K562 (cell line): ENCODE measurements at regions not wholly inside any gene's neighbourhood (a gene's known extent, or its start where the extent isn't known, plus 50 kb on each side); places are given as distances from the start of the nearest gene placed in this dataset.

Experiments
- BCOR ChIP-seq: fragments of 450-650 bp; IDR thresholded peaks from 2 replicates; pipeline ENCODE4 v1.6.1; 2016
- CBFB ChIP-seq: sonication (generic); formaldehyde crosslinking; IDR thresholded peaks from 2 replicates; pipeline ENCODE4 v1.4.0; 2020; ENCODE audit warnings: mild to moderate bottlenecking, missing genetic modification reagents
- CBX8 ChIP-seq: fragments of 200-600 bp; sonication (generic); IDR thresholded peaks from 2 replicates; pipeline ENCODE4 v1.6.1; 2012; ENCODE audit warnings: borderline replicate concordance, mixed run types, low read depth, mild to moderate bottlenecking, moderate library complexity, mixed read lengths, low read length, control low read depth, inconsistent platforms; ENCODE audit not compliant: poor library complexity, severe bottlenecking; ENCODE audit errors: extremely low read depth
- CREM ChIP-seq: IDR thresholded peaks from 2 replicates; pipeline ENCODE4 v1.6.1; 2014; ENCODE audit warnings: antibody characterized with exemption, low read depth
- DDX20 ChIP-seq: fragments of 450-650 bp; IDR thresholded peaks from 2 replicates; pipeline ENCODE4 v1.6.1; 2016; ENCODE audit warnings: missing genetic modification characterization, low read depth, mild to moderate bottlenecking, missing compliant biosample characterization, moderate library complexity
- EGR1 ChIP-seq: fragments of 450-650 bp; conservative IDR thresholded peaks from 2 replicates; pipeline ENCODE4 v1.6.1; 2017; ENCODE audit warnings: mild to moderate bottlenecking
- EHMT2 ChIP-seq: fragments of 450-650 bp; IDR thresholded peaks from 2 replicates; pipeline ENCODE4 v1.6.1; 2018; ENCODE audit warnings: antibody characterized with exemption
- ELF2 ChIP-seq: fragments of 250-450 bp; sonication (Bioruptor Pico); IDR thresholded peaks from 2 replicates; pipeline ENCODE4 v1.5.0; 2021; ENCODE audit warnings: mild to moderate bottlenecking
- EP300 ChIP-seq: IDR thresholded peaks from 2 replicates; pipeline ENCODE4 v1.6.1; 2012; ENCODE audit warnings: low read length, improper control_type of control experiment
- EP400 ChIP-seq: fragments of 450-650 bp; IDR thresholded peaks from 2 replicates; pipeline ENCODE4 v1.6.1; 2017; ENCODE audit warnings: antibody characterized with exemption, mild to moderate bottlenecking, moderate library complexity
- FOSL1 ChIP-seq: fragments of 200-800 bp; sonication (Bioruptor generic); conservative IDR thresholded peaks from 2 replicates; pipeline ENCODE4 v1.6.1; 2016; ENCODE audit warnings: missing genetic modification characterization, missing compliant biosample characterization
- HMG20A ChIP-seq: fragments of 450-650 bp; formaldehyde crosslinking; conservative IDR thresholded peaks from 2 replicates; pipeline ENCODE4 v1.4.0; 2020; ENCODE audit warnings: mild to moderate bottlenecking, mixed read lengths
- IRF1 ChIP-seq: sonication (generic); formaldehyde crosslinking; IDR thresholded peaks from 2 replicates; pipeline ENCODE4 v1.8.0; 2022; ENCODE audit warnings: missing genetic modification reagents, mild to moderate bottlenecking, borderline replicate concordance
- MBD2 ChIP-seq: sonication (generic); IDR thresholded peaks from 2 replicates; pipeline ENCODE4 v1.6.1; 2016; ENCODE audit warnings: low read depth, borderline replicate concordance
- MEIS2 ChIP-seq: fragments of 450-650 bp; IDR thresholded peaks from 2 replicates; pipeline ENCODE4 v1.6.1; 2014; ENCODE audit warnings: mild to moderate bottlenecking; ENCODE audit not compliant: partially characterized antibody
- OTX1 ChIP-seq: fragments of 450-650 bp; formaldehyde crosslinking; IDR thresholded peaks from 2 replicates; pipeline ENCODE4 v1.4.0; 2022; ENCODE audit warnings: mild to moderate bottlenecking
- PURB ChIP-seq: sonication (generic); formaldehyde crosslinking; IDR thresholded peaks from 2 replicates; pipeline ENCODE4 v1.9.0; 2021; ENCODE audit warnings: low read depth, mild to moderate bottlenecking, missing genetic modification reagents
- RUNX1 ChIP-seq: sonication (generic); IDR thresholded peaks from 2 replicates; pipeline ENCODE4 v1.6.1; 2016; ENCODE audit warnings: antibody characterized with exemption, low read depth
- SIRT6 ChIP-seq: IDR thresholded peaks from one replicate; pipeline ENCODE4 v1.6.1; 2012; ENCODE audit warnings: low read depth, mild to moderate bottlenecking, control low read depth, inconsistent platforms, low read length, moderate library complexity
- SIX5 ChIP-seq, 2 experiments: IDR thresholded peaks; 2 replicates each; pipeline ENCODE4 v1.6.1; 2011; ENCODE audit warnings: low read length in 2 of 2, borderline replicate concordance in 1 of 2, low read depth in 1 of 2, mild to moderate bottlenecking in 1 of 2, moderate library complexity in 1 of 2; ENCODE audit not compliant: insufficient read depth in 1 of 2
- TBL1XR1 ChIP-seq, 2 experiments: IDR thresholded peaks; 2 replicates each; pipeline ENCODE4 v1.6.1; 2012; ENCODE audit warnings: improper control_type of control experiment in 2 of 2, low read length in 2 of 2, mild to moderate bottlenecking in 1 of 2
- WHSC1 ChIP-seq: IDR thresholded peaks from one replicate; pipeline ENCODE4 v1.6.1; 2012; ENCODE audit warnings: low read length, control low read depth, inconsistent platforms
- ZNF253 ChIP-seq: fragments of 250-450 bp; sonication (Bioruptor Pico); conservative IDR thresholded peaks from 2 replicates; pipeline ENCODE4 v1.6.1; 2021; ENCODE audit warnings: mild to moderate bottlenecking
- ZNF274 ChIP-seq: IDR thresholded peaks from 2 replicates; pipeline ENCODE4 v1.6.1; 2011; ENCODE audit warnings: low read depth, mild to moderate bottlenecking, low read length, moderate library complexity, borderline replicate concordance
- ZNF436 ChIP-seq: fragments of 250-450, 450-650 bp; sonication (Bioruptor Pico); formaldehyde crosslinking; IDR thresholded peaks from 2 replicates; pipeline ENCODE4 v1.7.0; 2020; ENCODE audit warnings: mild to moderate bottlenecking
- TF ChIP-seq, protein P1 (sequence below), 3 experiments: fragments of 200-800 bp in 1 of 3; sonication (Bioruptor generic) in 1 of 3; sonication (generic) in 1 of 3; formaldehyde crosslinking in 1 of 3; IDR thresholded peaks; 2 replicates each; pipeline versions ENCODE4 v1.6.1 to v1.8.0; 2016 to 2022; ENCODE audit warnings: mild to moderate bottlenecking in 2 of 3, missing compliant biosample characterization in 2 of 3, missing genetic modification characterization in 2 of 3, missing genetic modification reagents in 1 of 3
- TF ChIP-seq, protein P2 (sequence below): fragments of 450-650 bp; formaldehyde crosslinking; IDR thresholded peaks from 2 replicates; pipeline ENCODE4 v1.4.0; 2020; ENCODE audit warnings: mild to moderate bottlenecking, moderate library complexity

DNA sequence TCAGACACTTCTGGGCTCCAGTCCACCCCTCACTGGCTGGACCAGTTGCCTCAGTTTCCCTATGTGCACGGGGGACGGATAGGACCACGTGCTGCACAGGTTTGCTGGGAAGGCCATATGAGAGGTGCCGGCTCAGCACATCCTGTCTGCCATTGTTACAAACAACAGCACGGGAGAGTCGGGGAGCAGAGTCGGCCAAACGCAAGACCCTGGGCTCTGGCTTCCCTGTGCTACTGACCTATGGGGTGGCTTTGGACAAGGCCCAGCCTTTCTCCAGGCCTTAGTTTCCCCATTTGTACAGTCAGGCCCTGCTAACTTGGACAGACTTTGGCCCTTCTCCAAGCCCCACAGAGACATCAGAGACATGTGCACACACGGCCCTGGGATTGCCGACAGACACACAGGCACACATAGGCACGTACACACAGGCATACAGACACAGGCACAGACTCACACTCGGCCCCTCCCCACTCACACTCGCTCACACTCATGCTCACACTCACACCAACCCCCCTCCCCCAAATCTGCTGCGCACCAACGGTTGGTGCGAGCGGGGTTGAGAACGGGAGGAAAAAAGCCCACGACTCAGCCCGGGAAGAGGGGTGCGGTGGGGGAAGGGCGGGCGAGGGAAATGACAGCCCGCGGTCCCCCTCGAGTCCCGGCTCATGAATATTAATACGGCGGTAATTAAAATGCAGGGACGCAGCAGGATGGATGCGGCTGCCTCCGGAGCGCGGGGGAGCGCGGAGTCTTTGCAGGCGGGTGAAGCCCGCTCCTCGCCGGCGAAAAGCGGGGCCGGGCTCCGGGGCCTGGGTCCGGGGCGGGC is 133.0 kb downstream of the C9orf50 start (continued):
- peak; percentile 62; the same call in 1 of the 2 replicates for TF ChIP-seq ELF2
- TF ChIP-seq IRF1 (CRISPR knock-in tag) = no peak
- no peak for TF ChIP-seq ZNF436 (CRISPR knock-in tag)
- no peak for TF ChIP-seq MEIS2
- TF ChIP-seq SIX5 (IDR thresholded peaks at IDR 0.05; ENCODE audit: borderline replicate concordance in 1 of 2, insufficient read depth in 1 of 2, low read depth in 1 of 2, low read length in 2 of 2) = no peak
- 0 out of 2 replicates have a peak, but pooled peaks have one; percentile 19 for TF ChIP-seq DDX20 (tag)
- TF ChIP-seq EGR1 = 0 out of 2 replicates have a peak, but pooled peaks have one; percentile 4
- TF ChIP-seq EHMT2 = no peak
- TF ChIP-seq, protein P1, sequence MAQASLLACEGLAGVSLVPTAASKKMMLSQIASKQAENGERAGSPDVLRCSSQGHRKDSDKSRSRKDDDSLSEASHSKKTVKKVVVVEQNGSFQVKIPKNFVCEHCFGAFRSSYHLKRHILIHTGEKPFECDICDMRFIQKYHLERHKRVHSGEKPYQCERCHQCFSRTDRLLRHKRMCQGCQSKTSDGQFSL (CRISPR knock-in tag; IDR thresholded peaks at IDR 0.05) = 0 out of 2 replicates have a peak, but pooled peaks have one; percentile 54
- TF ChIP-seq, protein P1 (tag; IDR thresholded peaks at IDR 0.05) = no peak; a peak in 1 of 4 replicates
- TF ChIP-seq WHSC1 = no peak
- no peak for TF ChIP-seq EP400
- TF ChIP-seq, protein P2, sequence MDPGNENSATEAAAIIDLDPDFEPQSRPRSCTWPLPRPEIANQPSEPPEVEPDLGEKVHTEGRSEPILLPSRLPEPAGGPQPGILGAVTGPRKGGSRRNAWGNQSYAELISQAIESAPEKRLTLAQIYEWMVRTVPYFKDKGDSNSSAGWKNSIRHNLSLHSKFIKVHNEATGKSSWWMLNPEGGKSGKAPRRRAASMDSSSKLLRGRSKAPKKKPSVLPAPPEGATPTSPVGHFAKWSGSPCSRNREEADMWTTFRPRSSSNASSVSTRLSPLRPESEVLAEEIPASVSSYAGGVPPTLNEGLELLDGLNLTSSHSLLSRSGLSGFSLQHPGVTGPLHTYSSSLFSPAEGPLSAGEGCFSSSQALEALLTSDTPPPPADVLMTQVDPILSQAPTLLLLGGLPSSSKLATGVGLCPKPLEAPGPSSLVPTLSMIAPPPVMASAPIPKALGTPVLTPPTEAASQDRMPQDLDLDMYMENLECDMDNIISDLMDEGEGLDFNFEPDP (CRISPR knock-in tag) = peak; percentile 21; the same call in 1 of the 2 replicates
- TF ChIP-seq TBL1XR1 (IDR thresholded peaks at IDR 0.05; ENCODE audit: low read length in 2 of 2) = no peak
- TF ChIP-seq PURB (CRISPR knock-in tag) = no peak
- 0 out of 2 replicates have a peak, but pooled peaks have one; percentile 51 for TF ChIP-seq BCOR
- TF ChIP-seq EP300 = no peak
- no peak for TF ChIP-seq MBD2
- 0 out of 2 replicates have a peak, but pooled peaks have one; percentile 17 for TF ChIP-seq CBFB (CRISPR knock-in tag)
- no peak for TF ChIP-seq ZNF253 (CRISPR knock-in tag)
- TF ChIP-seq FOSL1 (tag) = no peak
- no peak for TF ChIP-seq CREM
- peak; percentile 93 for TF ChIP-seq OTX1 (CRISPR knock-in tag)
- no peak for TF ChIP-seq ZNF274
- TF ChIP-seq HMG20A (CRISPR knock-in tag) = no peak
- TF ChIP-seq RUNX1 = no peak
- no peak for TF ChIP-seq SIRT6
- no peak for TF ChIP-seq CBX8
